H1 (cell line): ENCODE measurements at regions not wholly inside any gene's neighbourhood (a gene's known extent, or its start where the extent isn't known, plus 50 kb on each side); places are given as distances from the start of the nearest gene placed in this dataset.

Experiments used
- CTCF ChIA-PET: fragments of 300-600 bp; sonication (Branson Sonifier 250); formaldehyde crosslinking; loops from one replicate; lab custom pipeline; 2021; ENCODE audit not compliant: partially characterized antibody; lab: Charles Lee
- POLR2A ChIA-PET: fragments of 300-600 bp; sonication (Branson Sonifier 250); formaldehyde crosslinking; loops from one replicate; lab custom pipeline; 2021; ENCODE audit warnings: inconsistent platforms; ENCODE audit not compliant: partially characterized antibody; lab: Charles Lee
- DNase-seq, 2 experiments: peaks; one replicate each; pipeline versions ENCODE4 v3.0.0 to v3.0.0-alpha.2; 2010 to 2022; ENCODE audit warnings: low spot score in 2 of 2, low read depth in 1 of 2, mixed read lengths in 1 of 2
- FAIRE-seq: peaks from 2 replicates; lab custom pipeline; 2011; peaks lifted over from hg19 to GRCh38; lab: Jason Lieb, UNC
- H2AFZ ChIP-seq: 2 replicates; pipeline ENCODE4 v1.8.1; 2012; ENCODE audit warnings: low read length, inconsistent platforms
- H2AK5ac ChIP-seq: 2 replicates; pipeline ENCODE4 v1.6.1; 2013; ENCODE audit warnings: low read depth, low read length
- H2BK120ac ChIP-seq: replicated peaks from 2 replicates; pipeline ENCODE3; 2013; ENCODE audit warnings: low read depth, low read length, inconsistent platforms
- H2BK12ac ChIP-seq: 2 replicates; pipeline ENCODE4 v1.6.1; 2013; ENCODE audit warnings: low read depth, low read length
- H2BK15ac ChIP-seq: 2 replicates; pipeline ENCODE4 v1.6.1; 2013; ENCODE audit warnings: low read length
- H2BK20ac ChIP-seq: 2 replicates; pipeline ENCODE4 v1.6.1; 2013; ENCODE audit warnings: low read length
- H2BK5ac ChIP-seq: 2 replicates; pipeline ENCODE4 v1.6.1; 2013; ENCODE audit warnings: low read depth, low read length
- H3K14ac ChIP-seq: 2 replicates; pipeline ENCODE4 v1.6.1; 2013; ENCODE audit warnings: inconsistent platforms; ENCODE audit not compliant: insufficient read length
- H3K18ac ChIP-seq: 2 replicates; pipeline ENCODE4 v1.6.1; 2013; ENCODE audit warnings: low read length; ENCODE audit errors: extremely low read depth
- H3K23ac ChIP-seq: 2 replicates; pipeline ENCODE4 v1.6.1; 2013; ENCODE audit warnings: inconsistent platforms; ENCODE audit not compliant: insufficient read length
- H3K23me2 ChIP-seq: 2 replicates; pipeline ENCODE4 v1.6.1; 2013; ENCODE audit warnings: low read depth, low read length
- H3K27ac ChIP-seq: 2 replicates; pipeline ENCODE4 v1.6.1; 2011; ENCODE audit warnings: low read depth, low read length, inconsistent platforms
- H3K27me3 ChIP-seq, 4 experiments: replicated peaks in 1 of 4; 1 replicate in 1 of 4; 2 replicates in 3 of 4; pipeline versions ENCODE4 v1.6.1 to v1.8.1; 2011 to 2013; ENCODE audit warnings: low read length in 3 of 4, mild to moderate bottlenecking in 3 of 4, inconsistent platforms in 2 of 4, mixed read lengths in 2 of 4, moderate library complexity in 1 of 4; ENCODE audit not compliant: control insufficient read depth in 3 of 4, insufficient read depth in 3 of 4; ENCODE audit errors: extremely low read depth in 1 of 4
- H3K36me3 ChIP-seq, 4 experiments: 2 replicates each; pipeline versions ENCODE4 v1.6.1 to v1.8.1; 2011 to 2013; ENCODE audit warnings: mild to moderate bottlenecking in 4 of 4, low read length in 3 of 4, moderate library complexity in 2 of 4, control low read depth in 1 of 4, inconsistent platforms in 1 of 4; ENCODE audit not compliant: insufficient read depth in 4 of 4, control insufficient read depth in 2 of 4
- H3K4ac ChIP-seq: replicated peaks from 2 replicates; pipeline ENCODE3; 2013; ENCODE audit warnings: low read length, low read depth, mixed read lengths, inconsistent platforms; ENCODE audit not compliant: insufficient read length
- H3K4me1 ChIP-seq, 4 experiments: replicated peaks in 1 of 4; 1 replicate in 1 of 4; 2 replicates in 3 of 4; pipeline versions ENCODE4 v1.6.1 to v1.8.1; 2011 to 2013; ENCODE audit warnings: low read length in 3 of 4, inconsistent platforms in 2 of 4, mixed read lengths in 1 of 4; ENCODE audit not compliant: insufficient read depth in 4 of 4, control insufficient read depth in 3 of 4
- H3K4me2 ChIP-seq, 2 experiments: 2 replicates each; pipeline versions ENCODE4 v1.6.1 to v1.8.1; 2011 to 2013; ENCODE audit warnings: low read depth in 2 of 2, low read length in 2 of 2, control low read depth in 1 of 2, inconsistent platforms in 1 of 2, mild to moderate bottlenecking in 1 of 2; ENCODE audit not compliant: insufficient read depth in 1 of 2
- H3K4me3 ChIP-seq, 4 experiments: fragments of 200-600, 300-600 bp in 1 of 4; sonication (generic), shearing (Covaris generic), sonication (Bioruptor Twin) in 1 of 4; 2 replicates each; pipeline versions ENCODE4 v1.5.1 to v1.8.1; 2011 to 2016; ENCODE audit warnings: low read length in 4 of 4, low read depth in 3 of 4, control low read depth in 2 of 4, inconsistent platforms in 2 of 4, mild to moderate bottlenecking in 2 of 4, mixed read lengths in 1 of 4, moderate library complexity in 1 of 4; ENCODE audit not compliant: insufficient read depth in 2 of 4; ENCODE audit errors: extremely low read depth in 1 of 4
- H3K56ac ChIP-seq: replicated peaks from 2 replicates; pipeline ENCODE3; 2013; ENCODE audit warnings: low read depth, mild to moderate bottlenecking, mixed read lengths, low read length, inconsistent platforms; ENCODE audit not compliant: insufficient read length
- H3K79me1 ChIP-seq: 2 replicates; pipeline ENCODE4 v1.6.1; 2013; ENCODE audit warnings: low read depth, low read length, control low read depth
- H3K79me2 ChIP-seq, 2 experiments: 2 replicates each; pipeline versions ENCODE4 v1.6.1 to v1.8.1; 2012 to 2013; ENCODE audit warnings: low read length in 2 of 2, mild to moderate bottlenecking in 2 of 2, inconsistent platforms in 1 of 2; ENCODE audit not compliant: insufficient read depth in 2 of 2, control insufficient read depth in 1 of 2
- H3K9ac ChIP-seq, 4 experiments: replicated peaks in 1 of 4; 1 replicate in 1 of 4; 2 replicates in 3 of 4; pipeline versions ENCODE4 v1.6.1 to v1.8.1; 2011 to 2013; ENCODE audit warnings: low read depth in 3 of 4, low read length in 3 of 4, control low read depth in 2 of 4, mild to moderate bottlenecking in 2 of 4, moderate library complexity in 2 of 4, inconsistent platforms in 1 of 4; ENCODE audit errors: extremely low read depth in 1 of 4
- H3K9me3 ChIP-seq, 2 experiments: 2 replicates each; pipeline versions ENCODE4 v1.6.1 to v1.8.1; 2012 to 2013; ENCODE audit warnings: mild to moderate bottlenecking in 2 of 2, moderate library complexity in 2 of 2, control low read depth in 1 of 2, inconsistent platforms in 1 of 2, low read depth in 1 of 2, low read length in 1 of 2, mixed read lengths in 1 of 2; ENCODE audit not compliant: insufficient read depth in 2 of 2
- H4K20me1 ChIP-seq, 2 experiments: replicated peaks in 1 of 2; 2 replicates each; pipeline versions ENCODE3 to v1.8.1; 2011 to 2013; ENCODE audit warnings: inconsistent platforms in 2 of 2, low read length in 2 of 2, mild to moderate bottlenecking in 1 of 2; ENCODE audit not compliant: insufficient read depth in 2 of 2, control insufficient read depth in 1 of 2
- H4K5ac ChIP-seq: 2 replicates; pipeline ENCODE4 v1.6.1; 2013; ENCODE audit warnings: low read length, low read depth, mixed read lengths, inconsistent platforms; ENCODE audit not compliant: insufficient read length
- H4K8ac ChIP-seq: 2 replicates; pipeline ENCODE4 v1.8.0; 2013; ENCODE audit warnings: mild to moderate bottlenecking, moderate library complexity, low read length, inconsistent platforms; ENCODE audit not compliant: insufficient read depth; ENCODE audit errors: extremely low read depth
- H4K91ac ChIP-seq: replicated peaks from 2 replicates; pipeline ENCODE3; 2013; ENCODE audit warnings: low read length, mixed read lengths, inconsistent platforms; ENCODE audit not compliant: insufficient read length
- BACH1 ChIP-seq: IDR thresholded peaks from 2 replicates; pipeline ENCODE4 v1.6.1; 2012; ENCODE audit warnings: low read length, improper control_type of control experiment
- BRCA1 ChIP-seq: IDR thresholded peaks from 2 replicates; pipeline ENCODE4 v1.6.1; 2012; ENCODE audit warnings: low read depth, low read length, improper control_type of control experiment
- CREB1 ChIP-seq: IDR thresholded peaks from 2 replicates; pipeline ENCODE4 v1.6.1; 2012; ENCODE audit warnings: inconsistent platforms
- EP300 ChIP-seq, 2 experiments: IDR thresholded peaks; 1 replicate in 1 of 2; 2 replicates in 1 of 2; pipeline ENCODE4 v1.6.1; 2011 to 2012; ENCODE audit warnings: low read depth in 2 of 2, low read length in 2 of 2, mild to moderate bottlenecking in 2 of 2, borderline replicate concordance in 1 of 2, inconsistent platforms in 1 of 2, moderate library complexity in 1 of 2
- EZH2 ChIP-seq: fragments of 200-600 bp; sonication (generic); IDR thresholded peaks from 2 replicates; pipeline ENCODE4 v1.7.1; 2012; ENCODE audit warnings: low read depth, mild to moderate bottlenecking, moderate library complexity, low read length, inconsistent platforms; ENCODE audit not compliant: severe bottlenecking
- HDAC6 ChIP-seq: IDR thresholded peaks from one replicate; pipeline ENCODE4 v1.7.1; 2012; ENCODE audit warnings: low read depth, mild to moderate bottlenecking, inconsistent platforms, low read length, moderate library complexity
- KDM5A ChIP-seq: fragments of 200-600 bp; IDR thresholded peaks from 2 replicates; pipeline ENCODE4 v1.7.1; 2012; ENCODE audit warnings: mild to moderate bottlenecking, low read length, inconsistent platforms, mixed read lengths
- NRF1 ChIP-seq: IDR thresholded peaks from 2 replicates; pipeline ENCODE4 v1.6.1; 2011; ENCODE audit warnings: mild to moderate bottlenecking, low read depth, low read length, improper control_type of control experiment
- RFX5 ChIP-seq: IDR thresholded peaks from 2 replicates; pipeline ENCODE4 v1.6.1; 2011; ENCODE audit warnings: low read depth, low read length, improper control_type of control experiment, borderline replicate concordance
- RXRA ChIP-seq: IDR thresholded peaks from 2 replicates; pipeline ENCODE4 v1.6.1; 2011; ENCODE audit warnings: low read depth, mild to moderate bottlenecking, low read length, moderate library complexity; ENCODE audit not compliant: insufficient read depth
- SIRT6 ChIP-seq: IDR thresholded peaks from one replicate; pipeline ENCODE4 v1.7.1; 2012; ENCODE audit warnings: low read length, inconsistent platforms
- TAF7 ChIP-seq: optimal IDR thresholded peaks from 2 replicates; pipeline ENCODE3; 2011; ENCODE audit warnings: low read depth, mild to moderate bottlenecking, inconsistent platforms, low read length, moderate library complexity, borderline replicate concordance
- YY1 ChIP-seq: IDR thresholded peaks from 2 replicates; pipeline ENCODE4 v1.6.1; 2011; ENCODE audit warnings: low read depth, mild to moderate bottlenecking, low read length
- WGBS, 2 experiments: shearing (Covaris generic) in 1 of 2; methylation state at CpG; one replicate each; pipeline versions ENCODE4 v1.1.6 to v1.1.7; 2013 to 2015; ENCODE audit warnings: low lambda C conversion rate in 2 of 2, mixed read lengths in 2 of 2, inconsistent platforms in 1 of 2, low coverage in 1 of 2, missing lambda C conversion rate in 1 of 2; ENCODE audit not compliant: insufficient replicate concordance in 2 of 2, insufficient coverage in 1 of 2, insufficient read length in 1 of 2; ENCODE audit errors: extremely low coverage in 1 of 2, missing lambda C conversion rate in 1 of 2; 5-methylcytosine and 5-hydroxymethylcytosine counted together

DNA sequence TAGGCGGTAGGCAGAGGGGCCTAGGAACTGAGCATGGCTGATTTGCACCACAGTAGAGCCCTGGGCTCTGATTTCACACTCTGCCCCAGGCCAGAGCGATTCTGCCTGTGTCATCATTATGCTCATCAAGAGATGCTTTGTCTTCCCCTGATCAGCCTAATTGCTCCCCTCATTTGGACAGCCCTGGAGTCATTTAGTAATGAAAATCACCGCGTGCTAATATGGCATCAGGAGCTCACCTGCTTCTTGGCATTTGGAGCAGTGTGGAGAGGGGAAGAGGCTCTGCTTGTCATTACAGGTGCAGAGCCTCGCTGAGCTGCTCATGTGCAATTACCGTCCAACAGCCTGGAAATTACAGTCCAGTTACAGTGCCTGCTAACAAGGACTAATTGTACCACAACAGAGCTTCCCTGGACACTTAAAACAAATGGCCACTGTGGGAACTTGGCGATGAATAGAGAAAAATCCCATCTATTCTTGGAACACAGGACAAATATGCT lies 157.1 kb upstream of the WSCD1 start:
- peak overlapping the region; percentile 2; the same call in 1 of the 2 replicates for H2BK20ac ChIP-seq
- H3K18ac ChIP-seq, result 0 out of 2 replicates have a peak overlapping the region, but pooled peaks have one; percentile 1
- H2AK5ac ChIP-seq, result no peak overlapping the region
- TF ChIP-seq EP300 (IDR thresholded peaks at IDR 0.05; ENCODE audit: borderline replicate concordance in 1 of 2, low read depth in 2 of 2, low read length in 2 of 2), result no peak
- no peak for TF ChIP-seq KDM5A
- TF ChIP-seq RFX5, result no peak
- no peak for TF ChIP-seq RXRA
- no peak for TF ChIP-seq BACH1
- no peak for TF ChIP-seq TAF7
- no peak for TF ChIP-seq CREB1
- TF ChIP-seq NRF1, result no peak
- TF ChIP-seq HDAC6, result no peak
- TF ChIP-seq BRCA1, result no peak
- TF ChIP-seq EZH2, result no peak
- TF ChIP-seq YY1, result no peak
- no peak for TF ChIP-seq SIRT6
- no peaks in the 10 kb centered on the region for H3K36me3 ChIP-seq
- H3K79me2 ChIP-seq, result no peaks in the 10 kb centered on the region
- no peak overlapping the region for H2AFZ ChIP-seq
- peak overlapping the region; percentile 73 for H3K14ac ChIP-seq
- H3K9me3 ChIP-seq, result no peaks in the 10 kb centered on the region
- WGBS, 2 experiments, result 90% methylated on average over 7 of the region's 7 CpGs; no CpG with 5 or more reads in 1 of the 2 experiments
- no peak overlapping the region for H4K5ac ChIP-seq
- no peak overlapping the region for H4K91ac ChIP-seq
- H4K8ac ChIP-seq, result no peak overlapping the region
- no peak overlapping the region for H2BK5ac ChIP-seq
- peaks cover 0 to 2% of the 10 kb centered on the region in 2 experiments for H4K20me1 ChIP-seq
- H3K23ac ChIP-seq, result no peak overlapping the region
- H3K4ac ChIP-seq, result no peak overlapping the region
- no peak overlapping the region for H3K9ac ChIP-seq
- H2BK15ac ChIP-seq, result no peak overlapping the region
- no peak overlapping the region for H3K4me2 ChIP-seq
- H2BK120ac ChIP-seq, result no peak overlapping the region
- no peak for FAIRE-seq
- ChIA-PET POLR2A (no interaction called here), CTCF (interaction anchor here (1.2 kb wide), 1 partner anchor 120 kb away, joined by 5 read pairs; no protein-coding TSS in a partner anchor)
- no peak overlapping the region for H3K56ac ChIP-seq
- peaks cover 9% of the 10 kb centered on the region; the same call in 1 of the 2 replicates for H3K23me2 ChIP-seq
- H3K79me1 ChIP-seq, result no peaks in the 10 kb centered on the region
- 0 out of 2 replicates have a peak overlapping the region, but pooled peaks have one; percentile 6 for H2BK12ac ChIP-seq
- no peak overlapping the region for H3K27ac ChIP-seq
- H3K4me1 ChIP-seq, result peaks cover 0 to 4% (median 0%) of the 10 kb centered on the region in 4 experiments; a peak in 3 of 7 replicates
- no peaks in the 10 kb centered on the region for H3K27me3 ChIP-seq
- DNase-seq, result no peak
- H3K4me3 ChIP-seq, result no peak overlapping the region
